GM03348 (cell line): ENCODE measurements at regions not wholly inside any gene's neighbourhood (a gene's known extent, or its start where the extent isn't known, plus 50 kb on each side); places are given as distances from the start of the nearest gene placed in this dataset.
A peak's percentile ranks its signal among the peaks of the same experiment; 100 is the strongest.
"Not testable (repeated sequence)": the region's sequence is repeated elsewhere in the genome, so short reads cannot be mapped to it uniquely, and the experiment has no call there.

Source experiments
- DNase-seq: peaks from one replicate; pipeline ENCODE4 v3.0.0; 2012; ENCODE audit warnings: low spot score

- no peak for DNase-seq
Measured at GRCh38 chr10:15428681-15429080, 57.6 kb upstream of the FAM171A1 start.

- DNase-seq = peak; percentile 60
Measured at GRCh38 chr10:15427843-15428414, 56.8 kb upstream of the FAM171A1 start.

GRCh38 chr10:15426558-15426957 is 55.5 kb upstream of the FAM171A1 start:
- DNase-seq = no peak

DNA sequence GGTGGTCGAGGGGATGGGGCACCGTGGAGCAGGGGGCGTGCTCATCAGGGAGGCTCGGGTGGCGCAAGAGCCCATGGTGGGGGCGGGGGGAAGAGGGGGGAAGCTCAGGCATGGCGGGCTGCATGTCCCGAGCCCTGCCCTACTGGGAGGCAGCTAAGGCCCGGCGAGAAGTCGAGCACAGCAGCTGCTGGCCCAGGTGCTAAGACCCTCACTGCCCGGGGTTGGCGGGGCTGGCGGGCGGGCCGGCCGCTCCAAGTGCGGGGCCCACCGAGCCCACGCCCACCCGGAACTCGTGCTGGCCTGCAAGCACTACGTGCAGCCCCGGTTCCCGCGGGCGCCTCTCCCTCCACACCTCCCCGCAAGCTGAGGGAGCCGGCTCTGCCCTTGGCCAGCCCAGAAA is 55.0 kb upstream of the FAM171A1 start:
- no peak for DNase-seq

DNA sequence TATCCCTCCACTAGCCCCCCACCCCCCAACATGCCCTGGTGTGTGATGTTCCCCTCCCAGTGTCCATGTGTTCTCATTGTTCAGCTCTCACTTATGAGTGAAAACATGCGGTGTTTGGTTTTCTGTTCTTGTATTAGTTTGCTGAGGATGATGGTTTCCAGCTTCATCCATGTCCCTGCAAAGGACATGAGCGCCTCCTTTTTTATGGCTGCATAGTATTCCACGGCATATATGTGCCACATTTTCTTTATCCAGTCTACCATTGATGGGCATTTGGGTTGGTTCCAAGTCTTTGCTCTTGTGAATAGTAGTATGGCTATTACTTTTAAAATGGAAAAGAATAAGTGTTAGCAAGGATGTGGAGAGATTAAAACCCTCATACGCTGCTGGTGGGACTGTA is 50.8 kb upstream of the FAM171A1 start:
- DNase-seq = not testable (repeated sequence)
